ENCODE measurements at regions not wholly inside any gene's neighbourhood (a gene's known extent, or its start where the extent isn't known, plus 50 kb on each side); places are given as distances from the start of the nearest gene placed in this dataset.

GRCh38 chr9:108290839-108291585 lies 564.8 kb downstream of the ACTL7B start:
- no peaks in the 10 kb centered on the region for H3K9me3 ChIP-seq
- intact Hi-C loops (cut with DNase I): no loop called here
- ATAC-seq (no peak), DNase-seq (no peak)
- H3K36me3 ChIP-seq: no peaks in the 10 kb centered on the region
- H3K4me3 ChIP-seq: no peak overlapping the region
- H3K27me3 ChIP-seq: no peaks in the 10 kb centered on the region
- no peak for TF ChIP-seq CTCF (IDR thresholded peaks at IDR 0.05)
- no peak for TF ChIP-seq POLR2A (IDR thresholded peaks at IDR 0.05)
- no peak overlapping the region for H3K27ac ChIP-seq
- 62% methylated on average over 5 of the region's 6 CpGs for WGBS (ENCODE audit: insufficient coverage, low coverage, low lambda C conversion rate, missing lambda C conversion rate)
- H3K4me1 ChIP-seq: no peaks in the 10 kb centered on the region

- no peak for DNase-seq
- Histone ChIP-seq H3K36me3 (no peaks in the 10 kb centered on the region), H3K4me1 (no peaks in the 10 kb centered on the region), H3K27me3 (no peaks in the 10 kb centered on the region), H3K27ac (no peak overlapping the region), H3K9me3 (no peaks in the 10 kb centered on the region), H3K4me3 (no peak overlapping the region)
- TF ChIP-seq CTCF (IDR thresholded peaks at IDR 0.05): no peak
- TF ChIP-seq POLR2A (IDR thresholded peaks at IDR 0.05): no peak
- 62% methylated on average over 5 of the region's 7 CpGs for WGBS (ENCODE audit: insufficient coverage, low coverage, low lambda C conversion rate, missing lambda C conversion rate)
- intact Hi-C loops (cut with DNase I): no loop called here
- no peak for ATAC-seq
Measured at GRCh38 chr9:108286638-108287206, 569.1 kb downstream of the ACTL7B start.

- DNase-seq (no peak), ATAC-seq (no peak)
- Histone ChIP-seq H3K36me3 (no peaks in the 10 kb centered on the region), H3K9me3 (no peaks in the 10 kb centered on the region), H3K27ac (no peak overlapping the region), H3K4me1 (no peaks in the 10 kb centered on the region), H3K27me3 (no peaks in the 10 kb centered on the region), H3K4me3 (no peak overlapping the region)
- WGBS (ENCODE audit: insufficient coverage, low coverage, low lambda C conversion rate, missing lambda C conversion rate): 81% methylated on average over 6 of the region's 6 CpGs
- TF ChIP-seq CTCF (IDR thresholded peaks at IDR 0.05): no peak
- TF ChIP-seq POLR2A (IDR thresholded peaks at IDR 0.05): no peak
- intact Hi-C loops (cut with DNase I): no loop called here
Measured at GRCh38 chr9:108283696-108284095, 572.1 kb downstream of the ACTL7B start.

GRCh38 chr9:108282872-108283271 lies 572.9 kb downstream of the ACTL7B start:
- ATAC-seq (peak in 1 of 4 donors; percentile 34), DNase-seq (no peak)
- Histone ChIP-seq H3K9me3 (no peaks in the 10 kb centered on the region), H3K36me3 (no peaks in the 10 kb centered on the region), H3K4me3 (no peak overlapping the region), H3K4me1 (no peaks in the 10 kb centered on the region), H3K27ac (no peak overlapping the region), H3K27me3 (no peaks in the 10 kb centered on the region)
- 37% methylated on average over 4 of the region's 4 CpGs for WGBS (ENCODE audit: insufficient coverage, low coverage, low lambda C conversion rate, missing lambda C conversion rate)
- intact Hi-C loops (cut with DNase I): no loop called here
- TF ChIP-seq CTCF (IDR thresholded peaks at IDR 0.05) (peak; percentile 24 to 41 (median 31)), POLR2A (IDR thresholded peaks at IDR 0.05) (no peak)

Data from right lobe of liver (tissue), 6 donors.